HCT116 (cell line): ENCODE measurements at regions not wholly inside any gene's neighbourhood (a gene's known extent, or its start where the extent isn't known, plus 50 kb on each side); places are given as distances from the start of the nearest gene placed in this dataset.

Experiments used
- ATAC-seq: fragments of 200-7000 bp; cut with Tn5 transposase; 2 replicates; pipeline ENCODE4 v1.9.1; 2020; ENCODE audit warnings: mild to moderate bottlenecking, moderate library complexity
- BruUV-seq: library from RNA; stranded (reverse); fragments of 400-500 nt; replicated peaks from 2 replicates; lab custom pipeline; 2021; lab: Mats Ljungman, UMichigan
- CTCF ChIA-PET: fragments of 300-600 bp; sonication (Branson Sonifier 250); formaldehyde crosslinking; loops from one replicate; lab custom pipeline; 2021; ENCODE audit warnings: antibody characterized with exemption; lab: Charles Lee
- POLR2A ChIA-PET: fragments of 300-600, 350-600 bp; sonication (Branson Sonifier 250); formaldehyde crosslinking; loops from one replicate; lab custom pipeline; 2021; ENCODE audit warnings: antibody characterized with exemption; lab: Charles Lee
- RAD21 ChIA-PET, 2 experiments: fragments of 300-600 bp; sonication (Branson Sonifier 250); formaldehyde crosslinking; loops; one replicate each; lab custom pipeline; 2023; ENCODE audit warnings: low total read pairs in 2 of 2; ENCODE audit not compliant: uncharacterized antibody in 2 of 2, unreplicated experiment in 2 of 2, low non-redundant PET in 1 of 2; lab: Charles Lee
- DNase-seq: peaks from one replicate; pipeline ENCODE4 v3.0.0-alpha.2; 2010; ENCODE audit warnings: low read depth, low spot score
- H2AFZ ChIP-seq: fragments of 200-600 bp; shearing (Covaris generic), sonication (generic); 2 replicates; pipeline ENCODE4 v1.6.1; 2017; ENCODE audit warnings: low read depth, mixed run types, mixed read lengths, antibody characterized with exemption, low read length; ENCODE audit not compliant: poor library complexity, severe bottlenecking
- H3K27ac ChIP-seq: 2 replicates; pipeline ENCODE4 v1.5.1; 2012; ENCODE audit warnings: low read depth, low read length
- H3K27me3 ChIP-seq: fragments of 200-600 bp; sonication (generic); 2 replicates; pipeline ENCODE4 v1.6.1; 2016; ENCODE audit warnings: mixed run types, low read length, mixed read lengths; ENCODE audit not compliant: insufficient read depth
- H3K36me3 ChIP-seq, 2 experiments: fragments of 200-500 bp in 1 of 2; fragments of 200-600 bp in 1 of 2; sonication (Bioruptor generic) in 1 of 2; sonication (generic) in 1 of 2; 2 replicates each; pipeline versions ENCODE4 v1.5.1 to v1.6.1; 2014 to 2016; ENCODE audit warnings: low read length in 2 of 2, inconsistent platforms in 1 of 2, mixed read lengths in 1 of 2, mixed run types in 1 of 2; ENCODE audit not compliant: insufficient read depth in 2 of 2, control insufficient read depth in 1 of 2
- H3K4me1 ChIP-seq, 2 experiments: fragments of 200-600 bp in 1 of 2; sonication (generic) in 1 of 2; 2 replicates each; pipeline versions ENCODE4 v1.5.1 to v1.6.1; 2012 to 2017; ENCODE audit warnings: low read length in 2 of 2, inconsistent platforms in 1 of 2, mild to moderate bottlenecking in 1 of 2, mixed read lengths in 1 of 2, mixed run types in 1 of 2, moderate library complexity in 1 of 2; ENCODE audit not compliant: insufficient read depth in 2 of 2, control insufficient read depth in 1 of 2
- H3K4me2 ChIP-seq: fragments of 200-600 bp; sonication (generic); 2 replicates; pipeline ENCODE4 v1.6.1; 2017; ENCODE audit warnings: mixed run types, low read length, mixed read lengths
- H3K4me3 ChIP-seq, 2 experiments: fragments of 200-600 bp in 1 of 2; sonication (generic) in 1 of 2; replicated peaks in 1 of 2; 2 replicates each; pipeline ENCODE4 v1.5.1; 2011 to 2016; ENCODE audit warnings: low read length in 2 of 2, control low read depth in 1 of 2, low read depth in 1 of 2, mild to moderate bottlenecking in 1 of 2, mixed read lengths in 1 of 2, mixed run types in 1 of 2
- H3K79me2 ChIP-seq: fragments of 200-600 bp; sonication (generic); 2 replicates; pipeline ENCODE4 v1.6.1; 2017; ENCODE audit warnings: mild to moderate bottlenecking, mixed run types, low read length, moderate library complexity, mixed read lengths; ENCODE audit not compliant: insufficient read depth
- H3K9ac ChIP-seq: fragments of 200-600 bp; sonication (generic); 2 replicates; pipeline ENCODE4 v1.6.1; 2016; ENCODE audit warnings: low read length, mixed read lengths
- H3K9me2 ChIP-seq: fragments of 200-600 bp; sonication (generic), shearing (Covaris generic); 2 replicates; pipeline ENCODE4 v1.6.1; 2017; ENCODE audit warnings: mixed run types, mild to moderate bottlenecking, moderate library complexity; ENCODE audit not compliant: insufficient read depth
- H3K9me3 ChIP-seq, 2 experiments: fragments of 200-500 bp in 1 of 2; fragments of 200-600 bp in 1 of 2; sonication (Bioruptor generic) in 1 of 2; sonication (generic) in 1 of 2; 2 replicates each; pipeline ENCODE4 v1.6.1; 2014 to 2017; ENCODE audit warnings: low read length in 2 of 2, mixed read lengths in 2 of 2, inconsistent platforms in 1 of 2, low read depth in 1 of 2, mild to moderate bottlenecking in 1 of 2, mixed run types in 1 of 2, moderate library complexity in 1 of 2; ENCODE audit not compliant: control insufficient read depth in 1 of 2, insufficient read depth in 1 of 2
- H4K20me1 ChIP-seq: fragments of 200-600 bp; sonication (generic), shearing (Covaris generic); 2 replicates; pipeline ENCODE4 v1.6.1; 2017; ENCODE audit warnings: mixed run types, mild to moderate bottlenecking, moderate library complexity; ENCODE audit not compliant: insufficient read depth
- CBX3 ChIP-seq: IDR thresholded peaks from 2 replicates; pipeline ENCODE4 v1.6.1; 2012; ENCODE audit warnings: low read depth
- CEBPB ChIP-seq: IDR thresholded peaks from 2 replicates; pipeline ENCODE4 v1.6.1; 2012; ENCODE audit warnings: low read depth
- CTCF ChIP-seq, 3 experiments: fragments of 200-600 bp in 1 of 3; sonication (generic) in 1 of 3; IDR thresholded peaks in 2 of 3; conservative IDR thresholded peaks in 1 of 3; 2 replicates each; pipeline ENCODE4 v1.5.1; 2012 to 2017; ENCODE audit warnings: low read depth in 2 of 3, low read length in 2 of 3, antibody characterized with exemption in 1 of 3, borderline replicate concordance in 1 of 3, control low read depth in 1 of 3, mild to moderate bottlenecking in 1 of 3, mixed read lengths in 1 of 3, mixed run types in 1 of 3, moderate library complexity in 1 of 3; ENCODE audit not compliant: insufficient read depth in 1 of 3
- ELF1 ChIP-seq: IDR thresholded peaks from 2 replicates; pipeline ENCODE4 v1.6.1; 2012; ENCODE audit warnings: low read depth, borderline replicate concordance
- EZH2 ChIP-seq: fragments of 200-600 bp; sonication (generic); IDR thresholded peaks from 2 replicates; pipeline ENCODE4 v1.6.1; 2017; ENCODE audit warnings: antibody characterized with exemption, mixed run types
- FOSL1 ChIP-seq: IDR thresholded peaks from 2 replicates; pipeline ENCODE4 v1.6.1; 2012; ENCODE audit warnings: low read depth
- REST ChIP-seq: IDR thresholded peaks from 2 replicates; pipeline ENCODE4 v1.6.1; 2012; ENCODE audit warnings: low read depth
- TCF7L2 ChIP-seq: IDR thresholded peaks from 2 replicates; pipeline ENCODE4 v1.7.0; 2011; ENCODE audit warnings: borderline replicate concordance, inconsistent platforms; ENCODE audit not compliant: insufficient read depth, insufficient read length; ENCODE audit errors: extremely low read depth
- YY1 ChIP-seq: IDR thresholded peaks from 2 replicates; pipeline ENCODE4 v1.6.1; 2011; ENCODE audit warnings: low read length, low read depth, moderate library complexity, mild to moderate bottlenecking; ENCODE audit not compliant: insufficient replicate concordance; ENCODE audit errors: extremely low read depth
- ZBTB33 ChIP-seq: IDR thresholded peaks from 2 replicates; pipeline ENCODE4 v1.6.1; 2011; ENCODE audit warnings: mild to moderate bottlenecking, low read length, moderate library complexity; ENCODE audit not compliant: insufficient replicate concordance; ENCODE audit errors: extremely low read depth
- ZNF274 ChIP-seq: fragments of 200-500 bp; sonication (Bioruptor generic); IDR thresholded peaks from 2 replicates; pipeline ENCODE4 v1.6.1; 2014; ENCODE audit warnings: mild to moderate bottlenecking, low read depth, low read length, inconsistent platforms
- intact Hi-C: fragments of 100-400 bp; cut with micrococcal nuclease; formaldehyde crosslinking; loops from 2 replicates; pipeline ENCODE4 v1.10.0; 2022

- intact Hi-C loops = loop anchor here (10.0 kb wide), 2 partner anchors 578 to 668 kb away; no protein-coding TSS in a partner anchor
- no peak overlapping the region for H3K9ac ChIP-seq
- no peaks in the 10 kb centered on the region for H3K36me3 ChIP-seq
- no peak overlapping the region for H3K4me2 ChIP-seq
- H3K9me2 ChIP-seq = no peaks in the 10 kb centered on the region
- no peaks in the 10 kb centered on the region for H3K79me2 ChIP-seq
- ATAC-seq (no peak), DNase-seq (no peak)
- BruUV-seq = no TSS peak
- no peak for TF ChIP-seq CEBPB
- TF ChIP-seq CTCF (IDR thresholded peaks at IDR 0.05 in 2 of 3, conservative IDR thresholded peaks at IDR 0.05 in 1 of 3; ENCODE audit: borderline replicate concordance in 1 of 3, insufficient read depth in 1 of 3, low read depth in 2 of 3, low read length in 2 of 3) = no peak
- no peak for TF ChIP-seq CBX3
- no peak for TF ChIP-seq YY1
- no peak for TF ChIP-seq EZH2
- TF ChIP-seq FOSL1 = no peak
- no peak for TF ChIP-seq REST
- no peak for TF ChIP-seq ELF1
- no peak for TF ChIP-seq ZNF274
- TF ChIP-seq TCF7L2 = no peak
- TF ChIP-seq ZBTB33 = no peak
- no peak overlapping the region for H3K27ac ChIP-seq
- H2AFZ ChIP-seq = no peak overlapping the region
- CTCF ChIA-PET = interaction anchor here (0.6 kb wide), 1 partner anchor 11 kb away, joined by 3 read pairs; no protein-coding TSS in a partner anchor
- no peaks in the 10 kb centered on the region for H3K9me3 ChIP-seq
- no peak overlapping the region for H3K4me3 ChIP-seq
- POLR2A ChIA-PET = no interaction called here
- no peaks in the 10 kb centered on the region for H3K27me3 ChIP-seq
- no peaks in the 10 kb centered on the region for H4K20me1 ChIP-seq
- peaks cover 0 to 5% of the 10 kb centered on the region in 2 experiments; a peak in 1 of 4 replicates for H3K4me1 ChIP-seq
- RAD21 ChIA-PET = no interaction called here
Observed at GRCh38 chr5:143682929-143683386, 129.0 kb upstream of the HMHB1 start.
